GM21447 (cell line): ENCODE measurements at regions not wholly inside any gene's neighbourhood (a gene's known extent, or its start where the extent isn't known, plus 50 kb on each side); places are given as distances from the start of the nearest gene placed in this dataset.
A peak's percentile ranks its signal among the peaks of the same experiment; 100 is the strongest.
"Not testable (repeated sequence)": the region's sequence is repeated elsewhere in the genome, so short reads cannot be mapped to it uniquely, and the experiment has no call there.

Experiments used
- ATAC-seq: cut with Tn5 transposase; IDR thresholded peaks from one replicate; pipeline ENCODE4 v1.9.1; 2021; ENCODE audit not compliant: unreplicated experiment

- not testable (repeated sequence) for ATAC-seq
Measured at GRCh38 chr5:20890936-20891335, 902.9 kb upstream of the CDH18 start.

- ATAC-seq = not testable (repeated sequence)
Measured at GRCh38 chr5:20875726-20876125, 887.7 kb upstream of the CDH18 start.

- not testable (repeated sequence) for ATAC-seq
Measured at GRCh38 chr5:20865892-20866291, 877.9 kb upstream of the CDH18 start.

GRCh38 chr5:20833081-20833627, 845.2 kb upstream of the CDH18 start:
- ATAC-seq = no peak

GRCh38 chr5:20832204-20833080, 844.4 kb upstream of the CDH18 start:
- no peak for ATAC-seq

GRCh38 chr5:20825951-20826350, 838.0 kb upstream of the CDH18 start:
- not testable (repeated sequence) for ATAC-seq

- not testable (repeated sequence) for ATAC-seq
Measured at GRCh38 chr5:20797216-20797615, 809.2 kb upstream of the CDH18 start.

- ATAC-seq = not testable (repeated sequence)
Measured at GRCh38 chr5:20784755-20785154, 796.8 kb upstream of the CDH18 start.

- ATAC-seq = not testable (repeated sequence)
Measured at GRCh38 chr5:20783484-20783883, 795.5 kb upstream of the CDH18 start.

GRCh38 chr5:20771338-20771737, 783.3 kb upstream of the CDH18 start:
- ATAC-seq = not testable (repeated sequence)

- ATAC-seq = not testable (repeated sequence)
Measured at GRCh38 chr5:20765074-20765473, 777.1 kb upstream of the CDH18 start.

GRCh38 chr5:20759459-20759858, 771.5 kb upstream of the CDH18 start:
- not testable (repeated sequence) for ATAC-seq

- not testable (repeated sequence) for ATAC-seq
Measured at GRCh38 chr5:20752179-20752578, 764.2 kb upstream of the CDH18 start.

- ATAC-seq = peak; percentile 74
Measured at GRCh38 chr5:20735715-20736114, 747.7 kb upstream of the CDH18 start.

GRCh38 chr5:20732223-20732622, 744.2 kb upstream of the CDH18 start:
- not testable (repeated sequence) for ATAC-seq

GRCh38 chr5:20721286-20721685, 733.3 kb upstream of the CDH18 start:
- ATAC-seq = not testable (repeated sequence)

- ATAC-seq = not testable (repeated sequence)
Measured at GRCh38 chr5:20711520-20712155, 723.6 kb upstream of the CDH18 start.

- ATAC-seq = not testable (repeated sequence)
Measured at GRCh38 chr5:20707634-20708033, 719.6 kb upstream of the CDH18 start.

GRCh38 chr5:20694121-20694520, 706.1 kb upstream of the CDH18 start:
- ATAC-seq = no peak

- no peak for ATAC-seq
Measured at GRCh38 chr5:20692913-20693312, 704.9 kb upstream of the CDH18 start.

GRCh38 chr5:20683241-20683940, 695.4 kb upstream of the CDH18 start:
- no peak for ATAC-seq
